DMS153 (cell line): ENCODE measurements at regions not wholly inside any gene's neighbourhood (a gene's known extent, or its start where the extent isn't known, plus 50 kb on each side); places are given as distances from the start of the nearest gene placed in this dataset.
"Not testable (repeated sequence)": the region's sequence is repeated elsewhere in the genome, so short reads cannot be mapped to it uniquely, and the experiment has no call there.

Source experiments
- DNase-seq: peaks from one replicate; lab custom pipeline; 2025; lab: John Stamatoyannopoulos, UW

DNA sequence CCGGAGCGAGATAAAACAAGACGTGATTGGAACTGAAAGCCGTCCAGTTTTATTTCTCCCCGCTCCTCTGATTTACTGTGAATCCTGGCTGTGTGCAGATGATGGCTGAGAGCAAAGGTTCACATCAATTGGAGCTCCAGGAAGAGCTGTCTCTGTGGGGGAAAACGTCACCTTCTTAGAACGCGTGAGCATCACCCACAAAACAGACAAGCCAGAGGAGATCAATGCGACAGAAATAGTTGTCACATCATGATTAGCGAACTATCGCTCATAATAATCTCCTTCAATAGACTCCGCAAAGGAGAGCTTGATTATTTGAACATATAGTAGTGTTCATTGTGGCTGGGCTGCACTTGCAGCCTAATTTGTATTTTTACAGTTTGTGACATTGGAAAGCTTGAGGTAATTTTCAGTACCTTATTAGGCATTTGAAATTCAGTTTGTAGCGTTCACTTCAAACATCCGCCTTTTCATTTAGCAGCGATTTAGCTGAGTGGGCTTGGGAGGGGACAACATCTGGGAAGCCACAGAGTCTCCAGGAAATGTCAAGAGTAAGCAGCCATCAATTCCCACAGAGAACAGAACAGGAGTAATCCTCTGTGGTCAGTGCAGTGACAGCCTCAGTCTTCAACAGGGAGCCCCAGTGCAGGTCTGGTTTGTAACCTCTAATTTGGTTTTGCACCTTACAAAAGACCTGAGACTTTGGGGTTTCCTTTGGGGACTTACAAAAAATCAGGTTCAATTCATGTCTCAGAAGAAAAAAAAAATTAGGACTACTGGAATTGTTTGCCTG is 276.8 kb upstream of the PFKP start:
- no peak for DNase-seq

DNA sequence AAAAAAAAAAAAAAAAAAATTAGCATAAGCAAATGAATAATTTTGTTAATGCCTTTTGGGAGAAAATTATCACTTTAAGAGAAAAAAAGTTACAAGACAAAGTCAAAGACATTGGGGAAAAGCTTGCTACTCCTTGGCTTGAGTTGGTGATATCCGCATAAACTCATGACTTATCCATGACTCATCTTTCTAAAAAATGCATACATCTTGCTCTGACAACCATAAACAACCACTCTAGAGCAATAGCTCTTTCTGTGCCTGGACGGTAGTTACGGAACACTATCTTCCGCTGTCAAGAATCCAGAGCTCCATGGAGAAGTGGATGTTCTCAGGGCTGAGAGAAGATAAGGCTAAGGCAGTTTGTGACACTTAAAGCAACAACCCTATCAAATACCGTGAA is 281.1 kb upstream of the PFKP start:
- no peak for DNase-seq

DNA sequence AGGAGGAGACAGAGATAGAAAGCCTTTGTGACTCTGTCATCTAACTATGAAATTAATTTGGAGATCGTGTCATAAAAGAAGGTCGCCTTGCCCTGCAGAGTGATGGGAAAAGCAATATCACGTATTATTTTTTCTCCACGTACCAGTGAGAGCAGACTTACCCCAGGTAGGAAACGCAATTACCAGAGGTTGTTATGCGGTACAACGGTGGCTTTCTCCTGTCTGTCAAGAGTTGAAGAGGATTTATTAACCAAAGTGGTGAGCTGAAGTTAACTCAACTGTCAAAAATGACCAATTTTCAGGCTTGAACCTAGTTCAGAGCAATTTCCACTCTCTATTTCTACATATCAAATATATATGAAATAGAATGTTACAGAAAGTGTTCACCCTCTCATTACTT is 282.6 kb upstream of the PFKP start:
- no peak for DNase-seq

GRCh38 chr10:2782950-2783349 is 284.4 kb upstream of the PFKP start:
- no peak for DNase-seq

- DNase-seq, result no peak
Observed at GRCh38 chr10:2782265-2782664, 285.1 kb upstream of the PFKP start.

- DNase-seq, result no peak
Observed at GRCh38 chr10:2777666-2778355, 289.5 kb upstream of the PFKP start.

DNA sequence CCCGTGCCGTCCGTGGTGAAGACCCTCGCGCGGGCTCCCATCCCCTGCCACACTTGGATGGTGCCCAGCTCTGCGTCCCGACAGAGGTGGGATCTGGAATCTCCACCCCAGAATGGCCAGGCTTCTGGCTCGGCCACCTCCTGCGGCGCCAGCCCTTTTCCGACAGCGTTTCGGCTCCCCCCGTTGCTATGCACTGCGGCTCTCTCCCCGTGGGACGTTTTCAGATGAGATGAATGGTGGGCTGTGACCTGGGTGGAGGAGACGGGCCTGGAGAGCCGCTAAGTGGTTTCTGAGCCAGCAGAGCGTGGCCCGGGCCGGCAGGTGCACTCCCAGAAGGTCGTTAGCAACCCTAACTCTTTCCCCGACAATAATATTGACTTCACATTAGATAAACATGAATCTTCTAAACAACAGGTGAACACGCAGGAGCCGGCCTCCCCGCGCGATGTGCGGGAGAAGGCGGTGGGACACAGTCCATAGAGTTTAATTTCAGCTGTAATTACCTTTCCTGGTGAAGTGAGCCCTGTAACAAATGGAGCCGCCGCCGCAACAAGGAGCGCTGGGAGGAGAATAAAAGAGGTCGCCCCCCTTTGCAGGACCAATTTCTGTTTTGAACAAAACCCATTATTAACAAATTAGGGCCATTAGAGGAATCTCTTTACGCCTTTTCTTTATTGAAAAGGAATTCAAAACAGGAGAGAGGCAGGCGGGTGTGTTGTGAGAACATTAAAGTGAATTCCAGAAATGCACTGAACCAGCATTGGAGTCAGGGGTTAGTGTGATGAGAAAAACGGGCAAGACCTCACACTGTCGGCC is 294.3 kb upstream of the PFKP start:
- DNase-seq, result peak; percentile 68

DNA sequence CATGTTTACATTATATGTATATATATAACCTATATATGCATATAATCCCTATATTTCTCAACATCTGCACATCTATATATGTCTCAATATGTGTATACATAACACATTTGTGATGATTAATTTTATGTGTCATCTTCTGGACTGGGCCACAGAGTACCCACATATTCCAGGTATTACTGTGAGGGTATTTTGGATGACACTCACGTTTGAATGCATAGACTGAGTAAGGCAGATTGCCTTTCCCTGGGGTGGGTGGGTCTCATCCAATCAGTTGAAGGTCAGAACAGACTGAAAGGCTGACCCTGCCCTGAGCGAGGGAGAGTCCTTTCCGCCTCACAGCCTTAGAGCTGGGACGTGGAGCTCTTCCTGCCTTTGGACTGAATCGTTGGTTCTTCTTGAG is 295.2 kb upstream of the PFKP start:
- no peak for DNase-seq

DNA sequence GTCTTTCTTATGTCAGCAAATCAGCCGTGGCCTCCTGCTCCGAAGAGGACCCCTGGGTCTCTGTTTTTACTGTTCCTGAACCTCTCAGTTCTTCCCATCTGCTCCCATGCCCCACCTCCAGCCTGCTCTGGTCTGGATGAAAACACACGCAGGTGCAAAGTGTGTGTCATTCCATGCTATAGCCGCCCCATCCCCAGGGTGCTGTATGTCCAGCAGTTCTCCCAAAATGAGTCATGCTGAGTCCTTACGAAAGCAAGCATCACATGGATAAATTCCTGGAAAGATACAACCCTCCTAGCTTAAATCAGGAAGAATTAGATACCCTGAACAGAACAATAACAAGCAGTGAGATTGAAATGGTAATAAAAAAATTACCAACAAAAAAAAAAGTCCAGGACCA is 300.1 kb upstream of the PFKP start:
- not testable (repeated sequence) for DNase-seq

GRCh38 chr10:2761971-2762370 is 305.4 kb upstream of the PFKP start:
- no peak for DNase-seq

- no peak for DNase-seq
Observed at GRCh38 chr10:2761311-2761710, 306.0 kb upstream of the PFKP start.

GRCh38 chr10:2760736-2761135 is 306.6 kb upstream of the PFKP start:
- no peak for DNase-seq

- DNase-seq, result no peak
Observed at GRCh38 chr10:2759233-2759632, 308.1 kb upstream of the PFKP start.

GRCh38 chr10:2754943-2755342 is 312.4 kb upstream of the PFKP start:
- DNase-seq, result no peak

GRCh38 chr10:2748287-2748686 is 319.1 kb upstream of the PFKP start:
- DNase-seq, result no peak

GRCh38 chr10:2746638-2747037 is 320.7 kb upstream of the PFKP start:
- DNase-seq, result no peak

GRCh38 chr10:2745666-2746065 is 321.7 kb upstream of the PFKP start:
- no peak for DNase-seq

GRCh38 chr10:2744547-2745200 is 322.7 kb upstream of the PFKP start:
- DNase-seq, result no peak

DNA sequence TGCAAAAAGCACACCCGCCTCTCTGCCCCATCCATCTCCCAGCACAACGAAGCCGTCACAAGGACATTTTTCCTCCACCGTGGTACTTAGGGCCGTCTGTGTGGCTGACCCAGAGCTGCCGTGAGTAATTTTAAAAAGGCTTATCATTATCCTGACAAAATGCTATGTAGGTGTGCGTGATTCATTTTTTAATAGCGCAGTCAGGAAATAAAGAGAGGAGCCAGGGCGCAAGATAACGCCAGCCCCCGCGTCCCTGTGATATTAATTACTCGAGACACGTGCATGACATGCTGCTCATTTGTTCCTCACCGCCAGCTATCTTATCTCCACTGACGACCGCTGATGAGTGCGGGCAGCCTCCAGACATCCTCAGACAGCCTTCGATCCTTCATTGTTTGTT is 332.7 kb upstream of the PFKP start:
- DNase-seq, result no peak

- DNase-seq, result no peak
Observed at GRCh38 chr10:2733278-2733963, 333.9 kb upstream of the PFKP start.

DNA sequence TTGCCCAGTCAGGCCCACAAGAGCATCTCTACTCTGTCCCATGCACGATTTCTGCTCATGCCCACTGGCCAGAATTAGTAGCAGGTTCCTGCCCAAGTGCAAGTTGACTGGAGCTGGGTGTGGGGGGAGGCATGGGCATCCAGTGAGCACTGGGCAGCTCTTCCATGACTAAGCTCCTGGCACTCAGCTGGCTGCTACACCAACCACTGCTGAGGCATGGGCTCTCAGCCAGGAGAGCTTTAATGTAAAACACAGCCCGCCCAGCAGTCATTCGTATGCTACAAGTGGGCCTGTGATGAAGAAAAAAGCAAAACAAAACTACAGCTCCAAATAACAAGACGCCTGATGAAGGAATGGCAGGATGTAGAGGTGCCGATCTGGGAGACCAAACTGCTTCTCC is 335.4 kb upstream of the PFKP start:
- no peak for DNase-seq

DNA sequence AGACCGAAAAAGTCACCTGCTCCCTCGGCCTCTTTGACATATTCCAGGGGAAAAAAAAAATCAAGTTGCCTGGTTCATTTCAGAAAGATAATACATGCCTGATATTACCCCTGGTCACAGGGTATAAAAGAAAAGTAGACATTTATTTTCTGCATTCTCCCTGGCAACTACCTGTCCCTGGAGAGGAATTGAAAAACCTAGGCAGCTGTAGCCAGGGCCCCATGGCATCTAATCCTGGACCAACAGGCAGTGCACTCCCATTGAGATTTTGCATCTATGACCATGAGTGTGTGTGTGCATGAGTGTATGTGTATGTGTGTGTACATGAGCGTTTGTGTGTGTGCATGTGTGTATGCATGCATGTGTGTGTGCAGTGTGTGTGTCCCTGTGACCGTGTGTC is 338.2 kb upstream of the PFKP start:
- no peak for DNase-seq
